GM19455 (cell line): ENCODE measurements at regions not wholly inside any gene's neighbourhood (a gene's known extent, or its start where the extent isn't known, plus 50 kb on each side); places are given as distances from the start of the nearest gene placed in this dataset.
"Not testable (repeated sequence)": the region's sequence is repeated elsewhere in the genome, so short reads cannot be mapped to it uniquely, and the experiment has no call there.

Experiments
- ATAC-seq: cut with Tn5 transposase; IDR thresholded peaks from one replicate; pipeline ENCODE4 v1.9.1; 2021; ENCODE audit not compliant: unreplicated experiment

- no peak for ATAC-seq
These were observed 109.4 kb downstream of the C5orf15 start for GRCh38 chr5:133859073-133859472.

- ATAC-seq: not testable (repeated sequence)
These were observed 110.7 kb downstream of the C5orf15 start for GRCh38 chr5:133857595-133858313.

GRCh38 chr5:133854554-133854953 is 113.9 kb downstream of the C5orf15 start:
- no peak for ATAC-seq

DNA sequence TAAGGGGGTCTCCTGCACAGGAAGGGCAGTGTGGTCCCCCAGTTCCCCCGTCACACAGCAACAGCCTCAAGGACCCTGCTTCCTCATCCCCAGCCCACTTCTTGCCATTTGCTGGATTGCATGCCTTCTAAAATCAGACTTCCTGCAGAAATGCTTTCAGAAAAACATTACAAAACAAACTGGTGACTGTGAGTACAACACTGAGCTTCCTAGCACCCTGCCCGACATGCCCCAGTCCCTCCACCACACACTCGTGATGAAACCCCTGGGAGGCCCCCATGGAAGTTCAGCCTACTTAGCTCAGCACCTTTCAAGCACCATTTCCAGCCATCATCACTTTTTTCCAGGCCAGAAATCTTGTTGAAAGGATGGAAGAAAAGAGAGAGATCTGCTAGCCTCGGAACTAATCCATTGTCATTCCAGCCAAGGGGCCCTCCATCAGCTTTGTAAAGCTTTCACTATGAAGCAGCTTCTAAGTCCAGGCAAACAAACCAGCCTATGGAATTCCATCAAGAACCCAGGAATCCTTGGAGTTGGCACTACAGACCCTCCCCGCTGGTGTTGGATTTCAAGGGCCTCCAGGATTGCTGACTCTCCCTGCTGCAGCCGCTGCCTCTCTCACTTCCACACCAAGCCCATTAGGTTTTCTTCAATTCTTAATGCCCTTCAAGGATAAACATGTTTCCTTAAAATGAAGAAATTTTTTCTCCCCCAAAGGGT is 114.6 kb downstream of the C5orf15 start:
- ATAC-seq: no peak

GRCh38 chr5:133851521-133851920 is 116.9 kb downstream of the C5orf15 start:
- ATAC-seq: no peak

DNA sequence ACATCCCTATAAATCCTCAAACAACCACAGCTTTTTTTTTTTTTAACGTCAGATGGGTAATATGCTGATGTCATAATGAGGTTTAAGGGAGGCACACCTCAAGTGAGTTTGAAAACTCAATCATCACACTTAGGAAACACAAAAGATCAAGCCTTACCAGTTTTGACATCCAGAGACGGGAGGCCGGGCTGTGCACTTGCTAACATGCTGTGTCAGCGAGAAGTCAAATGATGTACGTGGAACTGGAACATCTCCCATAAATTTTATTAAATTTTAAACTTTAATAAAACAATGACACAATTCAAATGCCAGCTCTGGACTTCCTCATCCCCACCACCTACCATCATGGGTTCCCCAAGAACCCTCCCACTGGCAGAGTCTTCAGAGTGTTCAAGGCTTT is 117.6 kb downstream of the C5orf15 start:
- no peak for ATAC-seq

- no peak for ATAC-seq
These were observed 119.3 kb downstream of the C5orf15 start for GRCh38 chr5:133849116-133849515.

GRCh38 chr5:133848341-133848811 is 120.0 kb downstream of the C5orf15 start:
- no peak for ATAC-seq

- no peak for ATAC-seq
These were observed 120.5 kb downstream of the C5orf15 start for GRCh38 chr5:133847886-133848285.

GRCh38 chr5:133847301-133847700 is 121.1 kb downstream of the C5orf15 start:
- ATAC-seq: no peak

GRCh38 chr5:133846478-133847226 is 121.8 kb downstream of the C5orf15 start:
- ATAC-seq: no peak

GRCh38 chr5:133845271-133845670 is 123.2 kb downstream of the C5orf15 start:
- no peak for ATAC-seq

GRCh38 chr5:133844836-133845235 is 123.6 kb downstream of the C5orf15 start:
- no peak for ATAC-seq

- no peak for ATAC-seq
These were observed 124.5 kb downstream of the C5orf15 start for GRCh38 chr5:133843911-133844310.

GRCh38 chr5:133842846-133843611 is 125.4 kb downstream of the C5orf15 start:
- ATAC-seq: no peak

DNA sequence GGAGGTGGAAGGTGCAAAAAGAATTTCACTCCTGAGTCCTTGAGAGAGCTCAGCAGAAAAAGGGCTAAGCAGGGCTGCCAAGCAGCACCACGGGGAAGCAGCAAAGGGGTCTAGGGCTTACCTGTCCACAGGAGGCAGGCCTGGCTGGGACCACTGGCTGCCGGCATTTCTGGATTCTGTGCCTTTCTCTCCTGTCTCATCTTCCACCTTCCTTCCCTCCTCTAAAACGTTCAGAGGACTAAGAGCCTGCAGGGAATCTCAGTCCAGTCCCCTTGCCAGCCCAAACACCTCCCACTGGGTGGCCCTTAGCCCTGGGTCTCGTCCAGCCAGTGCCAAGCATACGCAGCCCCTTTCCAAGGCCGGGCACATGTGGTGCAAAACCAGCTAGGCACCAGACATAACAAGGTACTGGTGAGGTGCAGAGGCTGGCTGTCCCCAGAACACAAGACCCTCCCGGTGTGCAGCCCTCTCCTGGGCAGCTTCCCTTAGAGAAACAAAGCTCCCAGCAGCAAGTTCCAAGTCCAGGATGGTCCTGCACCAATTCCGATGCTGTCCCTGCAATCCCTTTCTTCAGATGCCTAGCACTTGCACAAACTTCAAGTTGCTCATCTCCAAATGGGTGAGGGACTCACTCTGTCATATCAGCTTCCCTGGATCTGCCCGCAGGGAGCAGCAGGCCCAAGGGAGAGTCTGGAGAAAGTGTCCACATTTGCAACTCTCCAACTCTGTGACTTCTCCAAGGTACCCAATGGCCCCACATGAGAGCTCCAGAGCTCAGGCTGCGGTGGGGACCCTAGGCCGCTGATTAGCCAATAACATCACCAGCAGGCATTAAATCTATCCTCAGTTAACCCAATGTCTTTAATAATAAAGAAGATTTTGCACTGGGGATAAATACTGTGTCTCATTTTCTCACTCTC is 126.3 kb downstream of the C5orf15 start:
- ATAC-seq: no peak

DNA sequence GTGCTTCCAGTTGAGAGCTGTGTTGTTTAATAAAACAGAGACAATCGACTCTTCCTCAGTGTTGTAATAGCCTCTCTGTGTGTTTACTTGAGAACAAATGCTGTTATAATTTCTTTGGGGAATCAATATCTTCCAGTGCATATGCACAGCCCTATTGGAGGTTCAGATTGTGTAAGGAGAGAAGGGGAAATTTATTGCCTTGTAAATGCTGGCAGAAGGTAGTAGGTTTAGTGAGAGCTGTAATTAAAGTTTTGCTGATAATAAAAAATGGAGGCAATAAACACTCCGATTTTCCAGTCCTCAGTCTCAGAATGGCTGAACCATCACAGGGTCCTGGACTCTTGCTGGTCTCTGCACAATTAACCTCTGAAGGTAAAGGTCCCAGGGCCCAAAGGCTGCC is 128.3 kb downstream of the C5orf15 start:
- no peak for ATAC-seq

- ATAC-seq: no peak
These were observed 128.7 kb downstream of the C5orf15 start for GRCh38 chr5:133839721-133840120.

- ATAC-seq: no peak
These were observed 129.3 kb downstream of the C5orf15 start for GRCh38 chr5:133839090-133839489.

GRCh38 chr5:133838286-133838685 is 130.1 kb downstream of the C5orf15 start:
- no peak for ATAC-seq
